ENCODE measurements at regions not wholly inside any gene's neighbourhood (a gene's known extent, or its start where the extent isn't known, plus 50 kb on each side); places are given as distances from the start of the nearest gene placed in this dataset.

- DNase-seq: no peak
These were observed 136.8 kb upstream of the IRF2BP2 start for GRCh38 chr1:234746798-234747196.

- no peak for DNase-seq
These were observed 136.1 kb upstream of the IRF2BP2 start for GRCh38 chr1:234745844-234746797.

- no peak for DNase-seq
These were observed 135.3 kb upstream of the IRF2BP2 start for GRCh38 chr1:234745276-234745675.

GRCh38 chr1:234743791-234744611 lies 134.0 kb upstream of the IRF2BP2 start:
- DNase-seq: no peak

- DNase-seq: no peak
These were observed 132.6 kb upstream of the IRF2BP2 start for GRCh38 chr1:234742622-234743021.

- no peak for DNase-seq
These were observed 128.0 kb upstream of the IRF2BP2 start for GRCh38 chr1:234737967-234738314.

GRCh38 chr1:234735916-234736315 lies 125.9 kb upstream of the IRF2BP2 start:
- DNase-seq: no peak

- no peak for DNase-seq
These were observed 125.5 kb upstream of the IRF2BP2 start for GRCh38 chr1:234735476-234735875.

GRCh38 chr1:234734869-234735268 lies 124.9 kb upstream of the IRF2BP2 start:
- no peak for DNase-seq

GRCh38 chr1:234734412-234734835 lies 124.4 kb upstream of the IRF2BP2 start:
- no peak for DNase-seq

- DNase-seq: no peak
These were observed 123.4 kb upstream of the IRF2BP2 start for GRCh38 chr1:234733427-234733826.

- DNase-seq: no peak
These were observed 122.9 kb upstream of the IRF2BP2 start for GRCh38 chr1:234732671-234733390.

GRCh38 chr1:234732260-234732659 lies 122.3 kb upstream of the IRF2BP2 start:
- no peak for DNase-seq

GRCh38 chr1:234731569-234732085 lies 121.6 kb upstream of the IRF2BP2 start:
- DNase-seq: no peak

- no peak for DNase-seq
These were observed 121.0 kb upstream of the IRF2BP2 start for GRCh38 chr1:234730770-234731568.

GRCh38 chr1:234730475-234730769 lies 120.4 kb upstream of the IRF2BP2 start:
- DNase-seq: no peak

GRCh38 chr1:234729561-234730474 lies 119.8 kb upstream of the IRF2BP2 start:
- no peak for DNase-seq

GRCh38 chr1:234728740-234729139 lies 118.8 kb upstream of the IRF2BP2 start:
- DNase-seq: no peak

GRCh38 chr1:234727018-234727940 lies 117.3 kb upstream of the IRF2BP2 start:
- DNase-seq: no peak

GRCh38 chr1:234726359-234726943 lies 116.5 kb upstream of the IRF2BP2 start:
- no peak for DNase-seq
